ENCODE measurements at regions not wholly inside any gene's neighbourhood (a gene's known extent, or its start where the extent isn't known, plus 50 kb on each side); places are given as distances from the start of the nearest gene placed in this dataset.

- no peaks in the 10 kb centered on the region for H3K4me1 Mint-ChIP-seq (ENCODE audit: low read depth)
- no peak overlapping the region for H3K4me3 Mint-ChIP-seq
- peaks cover 28% of the 10 kb centered on the region for H3K27me3 Mint-ChIP-seq (ENCODE audit: low read depth)
- H3K9me3 Mint-ChIP-seq = no peaks in the 10 kb centered on the region
- no peaks in the 10 kb centered on the region for H3K36me3 Mint-ChIP-seq (ENCODE audit: low read depth)
- no peak overlapping the region for H3K27ac Mint-ChIP-seq
Observed at GRCh38 chr15:93244696-93245660, 156.0 kb upstream of the RGMA start.

GRCh38 chr15:93243573-93243972, 154.6 kb upstream of the RGMA start:
- Mint-ChIP-seq H3K27ac (no peak overlapping the region), H3K4me3 (no peak overlapping the region), H3K36me3 (ENCODE audit: low read depth) (no peaks in the 10 kb centered on the region), H3K4me1 (ENCODE audit: low read depth) (no peaks in the 10 kb centered on the region), H3K9me3 (no peaks in the 10 kb centered on the region), H3K27me3 (ENCODE audit: low read depth) (peaks cover 23% of the 10 kb centered on the region)

GRCh38 chr15:93241696-93242585, 152.9 kb upstream of the RGMA start:
- peaks cover 12% of the 10 kb centered on the region for H3K27me3 Mint-ChIP-seq (ENCODE audit: low read depth)
- no peak overlapping the region for H3K4me3 Mint-ChIP-seq
- no peaks in the 10 kb centered on the region for H3K4me1 Mint-ChIP-seq (ENCODE audit: low read depth)
- H3K27ac Mint-ChIP-seq = no peak overlapping the region
- no peaks in the 10 kb centered on the region for H3K36me3 Mint-ChIP-seq (ENCODE audit: low read depth)
- H3K9me3 Mint-ChIP-seq = no peaks in the 10 kb centered on the region

- Mint-ChIP-seq H3K27ac (no peak overlapping the region), H3K36me3 (ENCODE audit: low read depth) (no peaks in the 10 kb centered on the region), H3K27me3 (ENCODE audit: low read depth) (peaks cover 7% of the 10 kb centered on the region), H3K4me3 (no peak overlapping the region), H3K9me3 (no peaks in the 10 kb centered on the region), H3K4me1 (ENCODE audit: low read depth) (peaks cover 10% of the 10 kb centered on the region)
Observed at GRCh38 chr15:93239993-93240392, 151.0 kb upstream of the RGMA start.

- Mint-ChIP-seq H3K9me3 (no peaks in the 10 kb centered on the region), H3K27me3 (ENCODE audit: low read depth) (peaks cover 7% of the 10 kb centered on the region), H3K27ac (no peak overlapping the region), H3K4me1 (ENCODE audit: low read depth) (peaks cover 10% of the 10 kb centered on the region), H3K36me3 (ENCODE audit: low read depth) (no peaks in the 10 kb centered on the region), H3K4me3 (no peak overlapping the region)
Observed at GRCh38 chr15:93239591-93239990, 150.6 kb upstream of the RGMA start.

GRCh38 chr15:93238641-93239040, 149.6 kb upstream of the RGMA start:
- Mint-ChIP-seq H3K36me3 (ENCODE audit: low read depth) (no peaks in the 10 kb centered on the region), H3K27ac (no peak overlapping the region)

GRCh38 chr15:93235926-93236780, 147.1 kb upstream of the RGMA start:
- Mint-ChIP-seq H3K27me3 (ENCODE audit: low read depth) (peaks cover 24% of the 10 kb centered on the region), H3K4me3 (peak overlapping the region; percentile 80), H3K36me3 (ENCODE audit: low read depth) (no peaks in the 10 kb centered on the region), H3K9me3 (no peaks in the 10 kb centered on the region), H3K27ac (no peak overlapping the region), H3K4me1 (ENCODE audit: low read depth) (peaks cover 11% of the 10 kb centered on the region)

More at GRCh38 chr15:93238641-93239040, 149.6 kb upstream of the RGMA start:
- H3K4me1 Mint-ChIP-seq (ENCODE audit: low read depth) = peaks cover 10% of the 10 kb centered on the region
- H3K9me3 Mint-ChIP-seq = no peaks in the 10 kb centered on the region
- H3K4me3 Mint-ChIP-seq = no peak overlapping the region
- peaks cover 10% of the 10 kb centered on the region for H3K27me3 Mint-ChIP-seq (ENCODE audit: low read depth)

- no peak overlapping the region for H3K27ac Mint-ChIP-seq
- no peak overlapping the region for H3K4me3 Mint-ChIP-seq
- H3K27me3 Mint-ChIP-seq (ENCODE audit: low read depth) = peaks cover 32% of the 10 kb centered on the region
- no peaks in the 10 kb centered on the region for H3K9me3 Mint-ChIP-seq
- no peaks in the 10 kb centered on the region for H3K36me3 Mint-ChIP-seq (ENCODE audit: low read depth)
- H3K4me1 Mint-ChIP-seq (ENCODE audit: low read depth) = peaks cover 13% of the 10 kb centered on the region
Observed at GRCh38 chr15:93235269-93235668, 146.3 kb upstream of the RGMA start.

GRCh38 chr15:93233710-93234109, 144.7 kb upstream of the RGMA start:
- no peak overlapping the region for H3K4me3 Mint-ChIP-seq
- H3K9me3 Mint-ChIP-seq = no peaks in the 10 kb centered on the region
- peaks cover 13% of the 10 kb centered on the region for H3K4me1 Mint-ChIP-seq (ENCODE audit: low read depth)
- H3K27me3 Mint-ChIP-seq (ENCODE audit: low read depth) = peaks cover 37% of the 10 kb centered on the region
- no peak overlapping the region for H3K27ac Mint-ChIP-seq
- no peaks in the 10 kb centered on the region for H3K36me3 Mint-ChIP-seq (ENCODE audit: low read depth)

- Mint-ChIP-seq H3K36me3 (ENCODE audit: low read depth) (no peaks in the 10 kb centered on the region), H3K4me1 (ENCODE audit: low read depth) (peaks cover 13% of the 10 kb centered on the region), H3K27ac (no peak overlapping the region), H3K4me3 (no peak overlapping the region), H3K27me3 (ENCODE audit: low read depth) (peaks cover 39% of the 10 kb centered on the region), H3K9me3 (no peaks in the 10 kb centered on the region)
Observed at GRCh38 chr15:93232845-93233244, 143.8 kb upstream of the RGMA start.

GRCh38 chr15:93231994-93232393, 143.0 kb upstream of the RGMA start:
- Mint-ChIP-seq H3K36me3 (ENCODE audit: low read depth) (no peaks in the 10 kb centered on the region), H3K27ac (no peak overlapping the region), H3K4me1 (ENCODE audit: low read depth) (peaks cover 13% of the 10 kb centered on the region), H3K4me3 (no peak overlapping the region), H3K27me3 (ENCODE audit: low read depth) (peaks cover 39% of the 10 kb centered on the region), H3K9me3 (no peaks in the 10 kb centered on the region)

GRCh38 chr15:93231261-93231925, 142.4 kb upstream of the RGMA start:
- Mint-ChIP-seq H3K4me3 (no peak overlapping the region), H3K36me3 (ENCODE audit: low read depth) (no peaks in the 10 kb centered on the region), H3K9me3 (no peaks in the 10 kb centered on the region), H3K4me1 (ENCODE audit: low read depth) (peaks cover 9% of the 10 kb centered on the region), H3K27me3 (ENCODE audit: low read depth) (peaks cover 41% of the 10 kb centered on the region), H3K27ac (no peak overlapping the region)

- no peak overlapping the region for H3K4me3 Mint-ChIP-seq
- H3K27me3 Mint-ChIP-seq (ENCODE audit: low read depth) = peaks cover 44% of the 10 kb centered on the region
- no peaks in the 10 kb centered on the region for H3K36me3 Mint-ChIP-seq (ENCODE audit: low read depth)
- no peaks in the 10 kb centered on the region for H3K9me3 Mint-ChIP-seq
- H3K4me1 Mint-ChIP-seq (ENCODE audit: low read depth) = peaks cover 3% of the 10 kb centered on the region
- H3K27ac Mint-ChIP-seq = no peak overlapping the region
Observed at GRCh38 chr15:93228546-93228945, 139.5 kb upstream of the RGMA start.
